AG04449 (cell line): ENCODE measurements at regions not wholly inside any gene's neighbourhood (a gene's known extent, or its start where the extent isn't known, plus 50 kb on each side); places are given as distances from the start of the nearest gene placed in this dataset.

Experiments
- CTCF ChIA-PET: fragments of 350-600 bp; formaldehyde crosslinking; extraction: SDS; loops from one replicate; lab custom pipeline; 2021; ENCODE audit warnings: antibody characterized with exemption; lab: Yijun Ruan, JAX
- POLR2A ChIA-PET: fragments of 400-600, 350-600 bp; formaldehyde crosslinking; extraction: SDS; loops from one replicate; lab custom pipeline; 2020; ENCODE audit warnings: antibody characterized with exemption, inconsistent platforms; lab: Yijun Ruan, JAX
- DNase-seq: peaks from one replicate; pipeline ENCODE4 v3.0.0-alpha.2; 2010; ENCODE audit warnings: low read depth, low spot score
- H3K4me3 ChIP-seq: 2 replicates; pipeline ENCODE4 v1.5.1; 2011; ENCODE audit warnings: low read depth, mild to moderate bottlenecking, control low read depth, low read length
- CTCF ChIP-seq: IDR thresholded peaks from one replicate; pipeline ENCODE4 v1.5.1; 2011; ENCODE audit warnings: mild to moderate bottlenecking, moderate library complexity, low read length, control low read depth, inconsistent platforms; ENCODE audit not compliant: insufficient read depth; ENCODE audit errors: missing control alignments

- ChIA-PET POLR2A (interaction anchor here (0.5 to 1.0 kb wide), 2 partner anchors 100 to 251 kb away, joined by 3 to 5 read pairs; no protein-coding TSS in a partner anchor), CTCF (interaction anchor here (0.9 to 2.6 kb wide), 3 partner anchors 11 to 38 kb away, joined by 3 to 11 read pairs (median 3); no protein-coding TSS in a partner anchor)
- no peak overlapping the region for H3K4me3 ChIP-seq
- no peak for DNase-seq
- TF ChIP-seq CTCF = no peak
Observed at GRCh38 chr5:167951116-167951515, 340.3 kb upstream of the WWC1 start.

- TF ChIP-seq CTCF = no peak
- H3K4me3 ChIP-seq = no peak overlapping the region
- ChIA-PET POLR2A (no interaction called here), CTCF (interaction anchor here (1.2 to 2.6 kb wide), 3 partner anchors 10 to 268 kb away, joined by 3 to 11 read pairs (median 5); no protein-coding TSS in a partner anchor)
- no peak for DNase-seq
Observed at GRCh38 chr5:167952278-167952995, 339.0 kb upstream of the WWC1 start.

- CTCF ChIA-PET = interaction anchor here (1.5 to 2.6 kb wide), 2 partner anchors 9 to 12 kb away, joined by 5 to 11 read pairs; no protein-coding TSS in a partner anchor
Observed at GRCh38 chr5:167953151-167953798, 338.2 kb upstream of the WWC1 start.

GRCh38 chr5:167961731-167962130 is 329.7 kb upstream of the WWC1 start:
- DNase-seq = no peak
- ChIA-PET CTCF (interaction anchor here (0.8 to 2.6 kb wide), 3 partner anchors 9 to 231 kb away, joined by 3 to 11 read pairs (median 4); no protein-coding TSS in a partner anchor), POLR2A (no interaction called here)
- no peak for TF ChIP-seq CTCF
- H3K4me3 ChIP-seq = no peak overlapping the region

More at GRCh38 chr5:167953151-167953798, 338.2 kb upstream of the WWC1 start:
- TF ChIP-seq CTCF = no peak
- POLR2A ChIA-PET = no interaction called here
- no peak overlapping the region for H3K4me3 ChIP-seq
- no peak for DNase-seq

- no peak overlapping the region for H3K4me3 ChIP-seq
- peak; percentile 10 for TF ChIP-seq CTCF
- POLR2A ChIA-PET = no interaction called here
- DNase-seq = no peak
- CTCF ChIA-PET = interaction anchor here (1.6 kb wide), 1 partner anchor 12 kb away, joined by 5 read pairs; no protein-coding TSS in a partner anchor
Observed at GRCh38 chr5:167964529-167964928, 326.9 kb upstream of the WWC1 start.

GRCh38 chr5:167965710-167966109 is 325.7 kb upstream of the WWC1 start:
- no peak for TF ChIP-seq CTCF
- ChIA-PET CTCF (interaction anchor here (1.3 to 1.6 kb wide), 2 partner anchors 13 to 63 kb away, joined by 3 to 5 read pairs; no protein-coding TSS in a partner anchor), POLR2A (no interaction called here)
- H3K4me3 ChIP-seq = no peak overlapping the region
- DNase-seq = no peak
